T47D (cell line): ENCODE measurements at regions not wholly inside any gene's neighbourhood (a gene's known extent, or its start where the extent isn't known, plus 50 kb on each side); places are given as distances from the start of the nearest gene placed in this dataset.

Experiments
- DNase-seq, 2 experiments: peaks; one replicate each; pipeline versions ENCODE4 v3.0.0 to v3.0.0-alpha.2; 2011 to 2012; ENCODE audit warnings: low read depth in 1 of 2, low spot score in 1 of 2
- JUND ChIP-seq: IDR thresholded peaks from 2 replicates; pipeline ENCODE4 v1.6.1; 2012; ENCODE audit warnings: low read depth
- in situ Hi-C: cut with HindIII; loops from 2 replicates; pipeline ENCODE4 v1.10.0; 2016; ENCODE audit warnings: low sequenced_read_pairs, low pct_unique_long_range_greater_than_20kb

GRCh38 chr2:234627308-234627707 is 130.4 kb upstream of the ARL4C start:
- TF ChIP-seq JUND: no peak
- no peak for DNase-seq
- in situ Hi-C loops: no loop called here

GRCh38 chr2:234626566-234627130 is 129.8 kb upstream of the ARL4C start:
- DNase-seq: no peak
- no peak for TF ChIP-seq JUND
- in situ Hi-C loops: no loop called here

- TF ChIP-seq JUND: no peak
- in situ Hi-C loops: no loop called here
- no peak for DNase-seq
These were observed 128.9 kb upstream of the ARL4C start for GRCh38 chr2:234625626-234626250.

DNA sequence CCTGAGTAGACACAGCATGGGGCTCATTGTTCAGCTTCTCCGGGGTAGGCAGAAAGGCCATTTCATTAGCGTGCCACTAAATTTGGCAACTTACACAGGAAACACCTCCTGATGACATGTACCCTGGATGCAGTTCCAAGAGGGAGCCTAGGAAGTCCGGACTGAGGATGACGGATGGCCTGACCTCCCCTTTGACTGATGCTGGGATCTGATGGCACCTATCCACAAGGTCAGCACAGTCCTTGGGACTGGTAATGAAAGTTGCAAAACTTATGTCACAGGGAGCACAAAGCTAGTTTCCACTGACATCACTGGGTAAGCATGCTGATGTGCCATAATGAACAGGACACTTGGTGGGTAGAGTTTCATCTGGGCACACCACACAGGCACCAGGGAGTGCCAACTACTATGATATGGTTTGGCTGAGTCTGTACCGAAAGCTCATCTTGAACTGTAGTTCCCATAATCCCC is 126.7 kb upstream of the ARL4C start:
- in situ Hi-C loops: no loop called here
- no peak for TF ChIP-seq JUND
- no peak for DNase-seq

GRCh38 chr2:234621120-234621519 is 124.2 kb upstream of the ARL4C start:
- DNase-seq: no peak
- in situ Hi-C loops: no loop called here
- TF ChIP-seq JUND: no peak

DNA sequence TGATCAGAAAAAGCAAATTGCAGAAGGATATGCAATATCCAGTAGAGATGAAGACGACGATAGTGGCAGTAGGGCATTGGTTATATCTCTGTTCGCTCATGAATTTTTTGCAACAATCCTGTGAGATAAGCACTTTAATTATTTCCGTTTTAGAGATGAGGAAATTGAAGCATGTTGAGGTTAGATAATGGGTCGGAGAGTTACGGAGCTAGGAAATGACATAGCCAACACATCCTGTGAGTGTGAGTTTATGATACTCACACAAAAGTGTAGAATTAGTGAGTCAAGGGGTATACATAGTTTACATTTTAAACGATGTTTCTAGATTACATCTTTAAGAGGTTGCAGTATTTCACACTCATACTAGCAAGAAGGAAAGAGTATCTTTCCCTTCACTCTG is 123.1 kb upstream of the ARL4C start:
- no peak for TF ChIP-seq JUND
- no peak for DNase-seq
- in situ Hi-C loops: no loop called here

GRCh38 chr2:234615643-234616356 is 118.9 kb upstream of the ARL4C start:
- in situ Hi-C loops: no loop called here
- no peak for TF ChIP-seq JUND
- no peak for DNase-seq

DNA sequence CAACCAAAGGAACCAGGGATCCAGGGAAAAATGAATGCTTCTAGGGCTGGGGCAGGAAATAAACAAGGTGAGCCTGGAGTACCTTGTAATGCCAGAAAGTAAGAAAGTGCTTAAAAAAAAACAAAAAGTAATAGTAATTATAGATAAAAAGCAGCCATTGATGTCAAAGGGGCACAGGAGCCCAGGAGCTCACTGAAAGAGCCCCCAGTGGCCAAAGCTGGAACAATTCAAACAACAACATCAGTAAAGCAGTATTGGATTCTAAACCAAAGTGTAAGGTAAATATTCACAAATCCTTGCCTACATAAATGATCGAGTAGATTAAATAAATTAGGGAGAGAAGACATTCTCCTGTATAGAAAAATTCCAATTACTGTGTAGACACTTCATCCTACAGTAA is 114.3 kb upstream of the ARL4C start:
- no peak for DNase-seq
- no peak for TF ChIP-seq JUND
- in situ Hi-C loops: no loop called here

GRCh38 chr2:234608946-234609345 is 112.1 kb upstream of the ARL4C start:
- in situ Hi-C loops: no loop called here
- no peak for DNase-seq
- no peak for TF ChIP-seq JUND

GRCh38 chr2:234607691-234608090 is 110.8 kb upstream of the ARL4C start:
- TF ChIP-seq JUND: no peak
- in situ Hi-C loops: no loop called here
- no peak for DNase-seq

DNA sequence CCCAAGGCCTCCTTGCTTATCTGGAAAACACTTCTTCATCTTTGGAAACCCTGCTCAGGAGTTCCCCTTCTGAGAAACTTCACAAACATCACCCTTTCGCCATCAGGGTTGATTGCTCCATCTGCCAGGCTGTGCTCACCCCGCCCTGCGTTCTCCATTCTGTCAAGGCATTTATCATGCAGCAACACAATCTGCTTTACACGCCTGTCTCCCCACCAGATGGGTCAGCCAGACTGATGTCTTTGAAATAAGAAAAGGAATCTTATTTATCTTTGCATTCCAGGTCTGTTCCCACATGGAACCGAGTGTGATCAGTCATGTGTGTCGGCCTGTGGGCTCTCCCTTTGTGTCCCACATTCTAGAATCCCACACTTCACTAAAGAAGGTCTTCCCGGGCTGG is 110.0 kb upstream of the ARL4C start:
- in situ Hi-C loops: no loop called here
- no peak for DNase-seq
- no peak for TF ChIP-seq JUND

DNA sequence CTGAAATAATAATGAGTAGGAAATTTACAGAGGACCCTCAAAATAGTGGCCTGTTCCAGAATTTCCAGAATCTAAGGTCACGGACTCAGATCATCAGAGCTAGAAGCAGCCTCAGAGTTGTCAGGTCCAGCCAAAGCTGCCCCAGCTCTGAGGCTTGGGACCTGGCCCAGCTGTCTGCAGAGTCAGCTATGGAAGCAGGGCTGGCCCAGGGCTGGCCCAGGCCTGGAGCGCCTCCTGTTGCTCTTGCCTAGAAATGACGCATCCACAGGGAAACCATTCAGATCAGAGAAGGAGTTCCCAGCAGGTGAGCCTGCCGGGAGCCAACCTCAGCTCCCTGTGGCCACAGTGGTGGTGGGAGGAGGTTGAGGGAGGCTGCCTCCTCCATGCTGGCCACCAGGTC is 106.7 kb upstream of the ARL4C start:
- DNase-seq: no peak
- no peak for TF ChIP-seq JUND
- in situ Hi-C loops: no loop called here

GRCh38 chr2:234601213-234601612 is 104.3 kb upstream of the ARL4C start:
- no peak for TF ChIP-seq JUND
- no peak for DNase-seq
- in situ Hi-C loops: no loop called here

DNA sequence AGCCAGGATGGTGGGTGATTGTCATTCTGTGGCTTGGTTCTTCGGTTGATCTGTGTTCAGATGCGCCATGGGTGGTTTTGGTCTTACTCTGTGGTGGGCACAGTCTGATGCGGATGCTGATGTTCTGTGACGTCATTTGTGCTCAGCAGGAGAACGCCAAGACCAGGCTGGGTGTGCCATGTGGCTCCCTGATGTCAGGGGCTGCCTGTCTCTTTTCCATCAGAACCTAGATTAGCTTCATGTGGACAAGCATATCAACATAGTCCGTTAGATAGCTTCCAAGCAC is 100.6 kb upstream of the ARL4C start:
- in situ Hi-C loops: no loop called here

More for the DNA sequence above, 100.6 kb upstream of the ARL4C start:
- TF ChIP-seq JUND: no peak
- no peak for DNase-seq
